Renal cortex interstitium (tissue), 11 donors: ENCODE measurements at regions not wholly inside any gene's neighbourhood (a gene's known extent, or its start where the extent isn't known, plus 50 kb on each side); places are given as distances from the start of the nearest gene placed in this dataset.

Experiments used
- DNase-seq, 11 donors: peaks; one replicate each; pipeline ENCODE4 v3.0.0-alpha.2; 2013; ENCODE audit warnings: low read depth in 9 of 11, low spot score in 4 of 11; ENCODE audit errors: extremely low read depth in 1 of 11

GRCh38 chr9:2939368-2939767 lies 95.5 kb upstream of the PUM3 start:
- no peak for DNase-seq

GRCh38 chr9:2936221-2936620 lies 92.3 kb upstream of the PUM3 start:
- DNase-seq = no peak

- no peak for DNase-seq
Measured at GRCh38 chr9:2934883-2935282, 91.0 kb upstream of the PUM3 start.

GRCh38 chr9:2934241-2934650 lies 90.4 kb upstream of the PUM3 start:
- DNase-seq = no peak

GRCh38 chr9:2933165-2934095 lies 89.5 kb upstream of the PUM3 start:
- DNase-seq = no peak

- DNase-seq = no peak
Measured at GRCh38 chr9:2928411-2928810, 84.5 kb upstream of the PUM3 start.

GRCh38 chr9:2925016-2925415 lies 81.1 kb upstream of the PUM3 start:
- no peak for DNase-seq

GRCh38 chr9:2924380-2924768 lies 80.5 kb upstream of the PUM3 start:
- DNase-seq = no peak

- DNase-seq = peak in 2 of 11 donors; percentile 12 to 13
Measured at GRCh38 chr9:2923766-2924379, 80.0 kb upstream of the PUM3 start.

- no peak for DNase-seq
Measured at GRCh38 chr9:2919347-2919746, 75.5 kb upstream of the PUM3 start.

- peak in 2 of 11 donors; percentile 1 to 3 for DNase-seq
Measured at GRCh38 chr9:2916382-2916985, 72.6 kb upstream of the PUM3 start.

- no peak for DNase-seq
Measured at GRCh38 chr9:2913026-2913425, 69.1 kb upstream of the PUM3 start.

- no peak for DNase-seq
Measured at GRCh38 chr9:2907411-2907810, 63.5 kb upstream of the PUM3 start.

GRCh38 chr9:2904242-2904930 lies 60.5 kb upstream of the PUM3 start:
- no peak for DNase-seq
